IPS-20b (cell line): ENCODE measurements at regions not wholly inside any gene's neighbourhood (a gene's known extent, or its start where the extent isn't known, plus 50 kb on each side); places are given as distances from the start of the nearest gene placed in this dataset.
"Not testable (repeated sequence)": the region's sequence is repeated elsewhere in the genome, so short reads cannot be mapped to it uniquely, and the experiment has no call there.

Source experiments
- H3K27ac ChIP-seq: one replicate; pipeline ENCODE4 v1.5.1; 2013; ENCODE audit warnings: low read length
- H3K27me3 ChIP-seq: 2 replicates; pipeline ENCODE4 v1.6.1; 2013; ENCODE audit warnings: mild to moderate bottlenecking, low read length, inconsistent platforms; ENCODE audit not compliant: insufficient read depth
- H3K36me3 ChIP-seq: 2 replicates; pipeline ENCODE4 v1.6.1; 2013; ENCODE audit warnings: low read depth, mild to moderate bottlenecking, inconsistent platforms, low read length, moderate library complexity; ENCODE audit not compliant: insufficient read depth
- H3K4me1 ChIP-seq: 2 replicates; pipeline ENCODE4 v1.6.1; 2013; ENCODE audit warnings: mild to moderate bottlenecking, control low read depth, inconsistent platforms, low read length, moderate library complexity; ENCODE audit not compliant: insufficient read depth
- H3K4me3 ChIP-seq: 2 replicates; pipeline ENCODE4 v1.5.1; 2013; ENCODE audit warnings: mild to moderate bottlenecking, low read length, inconsistent platforms
- H3K9ac ChIP-seq: 2 replicates; pipeline ENCODE4 v1.6.1; 2013; ENCODE audit warnings: low read depth, mild to moderate bottlenecking, inconsistent platforms, low read length, moderate library complexity
- H3K9me3 ChIP-seq: 2 replicates; pipeline ENCODE4 v1.6.1; 2013; ENCODE audit warnings: mild to moderate bottlenecking, low read depth, low read length, inconsistent platforms; ENCODE audit not compliant: insufficient read depth

GRCh38 chr15:89015412-89016097, 72.7 kb upstream of the ABHD2 start:
- Histone ChIP-seq H3K4me1 (peaks cover 3% of the 10 kb centered on the region; the same call in 1 of the 2 replicates), H3K9ac (no peak overlapping the region), H3K4me3 (no peak overlapping the region), H3K9me3 (peaks cover 9% of the 10 kb centered on the region), H3K27ac (no peak overlapping the region), H3K36me3 (no peaks in the 10 kb centered on the region), H3K27me3 (peaks cover 22% of the 10 kb centered on the region)

- no peak overlapping the region for H3K4me3 ChIP-seq
- H3K27ac ChIP-seq, result no peak overlapping the region
- H3K27me3 ChIP-seq, result peaks cover 22% of the 10 kb centered on the region
- H3K9me3 ChIP-seq, result peaks cover 9% of the 10 kb centered on the region
- peaks cover 3% of the 10 kb centered on the region; the same call in 1 of the 2 replicates for H3K4me1 ChIP-seq
- no peak overlapping the region for H3K9ac ChIP-seq
- no peaks in the 10 kb centered on the region for H3K36me3 ChIP-seq
Observed at GRCh38 chr15:89016549-89017041, 71.7 kb upstream of the ABHD2 start.

- H3K27ac ChIP-seq, result no peak overlapping the region
- H3K4me3 ChIP-seq, result peak overlapping the region; percentile 48
Observed at GRCh38 chr15:89017370-89018066, 70.7 kb upstream of the ABHD2 start.

GRCh38 chr15:89018207-89018606, 70.0 kb upstream of the ABHD2 start:
- H3K4me1 ChIP-seq, result peaks cover 3% of the 10 kb centered on the region; the same call in 1 of the 2 replicates
- no peaks in the 10 kb centered on the region for H3K36me3 ChIP-seq
- peak overlapping the region; percentile 48; the same call in 1 of the 2 replicates for H3K4me3 ChIP-seq
- no peak overlapping the region; the same call in 1 of the 2 replicates for H3K9ac ChIP-seq
- no peak overlapping the region for H3K27ac ChIP-seq
- peaks cover 9% of the 10 kb centered on the region for H3K9me3 ChIP-seq
- H3K27me3 ChIP-seq, result peaks cover 22% of the 10 kb centered on the region

More at GRCh38 chr15:89017370-89018066, 70.7 kb upstream of the ABHD2 start:
- Histone ChIP-seq H3K36me3 (no peaks in the 10 kb centered on the region), H3K9ac (no peak overlapping the region; the same call in 1 of the 2 replicates), H3K9me3 (peaks cover 9% of the 10 kb centered on the region), H3K27me3 (peaks cover 22% of the 10 kb centered on the region), H3K4me1 (peaks cover 3% of the 10 kb centered on the region; the same call in 1 of the 2 replicates)

DNA sequence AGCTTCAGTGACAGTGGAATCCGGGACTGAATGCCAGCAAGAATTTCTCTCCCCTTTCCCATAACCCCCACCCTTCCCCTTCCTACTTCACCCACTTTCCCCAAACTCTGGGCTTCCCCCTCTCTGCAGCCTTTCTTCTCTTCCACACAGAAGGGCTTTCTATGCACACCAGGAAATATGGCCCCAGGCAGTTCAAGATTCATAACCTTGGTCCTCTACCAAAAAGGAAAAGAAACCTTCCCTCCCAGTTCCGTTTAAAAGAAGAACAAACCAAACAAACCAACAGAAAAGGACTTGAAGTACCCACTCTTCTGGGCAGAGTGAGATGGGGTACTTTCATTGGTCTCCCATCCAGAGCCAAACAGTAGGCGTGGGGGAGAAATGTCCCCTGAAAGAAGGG, 68.8 kb upstream of the ABHD2 start:
- Histone ChIP-seq H3K4me3 (no peak overlapping the region), H3K9ac (no peak overlapping the region), H3K27me3 (peaks cover 22% of the 10 kb centered on the region), H3K9me3 (peaks cover 6% of the 10 kb centered on the region), H3K4me1 (peaks cover 3% of the 10 kb centered on the region; the same call in 1 of the 2 replicates), H3K27ac (no peak overlapping the region), H3K36me3 (no peaks in the 10 kb centered on the region)

- Histone ChIP-seq H3K27me3 (peaks cover 21% of the 10 kb centered on the region), H3K36me3 (no peaks in the 10 kb centered on the region), H3K9me3 (no peaks in the 10 kb centered on the region), H3K9ac (no peak overlapping the region), H3K4me1 (peaks cover 3% of the 10 kb centered on the region; the same call in 1 of the 2 replicates), H3K27ac (no peak overlapping the region), H3K4me3 (no peak overlapping the region)
Observed at GRCh38 chr15:89021224-89021623, 67.0 kb upstream of the ABHD2 start.

GRCh38 chr15:89021886-89022285, 66.4 kb upstream of the ABHD2 start:
- not testable (repeated sequence) for H3K36me3 ChIP-seq, H3K9me3 ChIP-seq, H3K4me1 ChIP-seq, H3K27ac ChIP-seq, H3K4me3 ChIP-seq, H3K9ac ChIP-seq
- H3K27me3 ChIP-seq, result peaks cover 14% of the 10 kb centered on the region

GRCh38 chr15:89023311-89023961, 64.8 kb upstream of the ABHD2 start:
- no peaks in the 10 kb centered on the region for H3K9me3 ChIP-seq
- H3K27ac ChIP-seq, result no peak overlapping the region
- H3K4me3 ChIP-seq, result no peak overlapping the region
- H3K27me3 ChIP-seq, result peaks cover 1% of the 10 kb centered on the region; the same call in 1 of the 2 replicates
- H3K9ac ChIP-seq, result no peak overlapping the region
- no peaks in the 10 kb centered on the region for H3K36me3 ChIP-seq
- no peaks in the 10 kb centered on the region for H3K4me1 ChIP-seq

DNA sequence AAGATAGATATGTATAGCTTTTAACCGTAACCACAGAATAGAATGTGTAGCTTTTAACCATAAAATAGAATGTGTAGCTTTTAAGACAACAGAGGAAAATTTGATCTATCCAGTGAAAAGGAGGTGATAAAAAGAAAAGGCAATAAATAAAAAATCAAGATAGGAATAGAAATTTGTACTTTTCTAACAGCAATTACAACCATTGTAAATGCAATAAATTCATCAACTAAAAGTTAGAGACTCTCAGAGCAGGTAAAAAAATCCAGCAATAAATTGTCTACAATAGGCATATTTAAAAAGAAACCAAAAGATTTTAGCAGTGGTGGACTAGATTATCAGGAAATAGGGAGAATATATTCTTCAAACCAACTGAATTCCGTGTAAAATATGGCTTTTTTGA, 63.8 kb upstream of the ABHD2 start:
- no peaks in the 10 kb centered on the region for H3K4me1 ChIP-seq
- no peaks in the 10 kb centered on the region for H3K9me3 ChIP-seq
- no peaks in the 10 kb centered on the region for H3K36me3 ChIP-seq
- no peak overlapping the region for H3K27ac ChIP-seq
- no peak overlapping the region for H3K9ac ChIP-seq
- no peak overlapping the region for H3K4me3 ChIP-seq
- no peaks in the 10 kb centered on the region for H3K27me3 ChIP-seq

GRCh38 chr15:89026167-89026566, 62.1 kb upstream of the ABHD2 start:
- Histone ChIP-seq H3K36me3 (no peaks in the 10 kb centered on the region), H3K27ac (no peak overlapping the region), H3K9me3 (no peaks in the 10 kb centered on the region), H3K4me1 (no peaks in the 10 kb centered on the region), H3K4me3 (no peak overlapping the region), H3K9ac (no peak overlapping the region), H3K27me3 (no peaks in the 10 kb centered on the region)

GRCh38 chr15:89028036-89028435, 60.2 kb upstream of the ABHD2 start:
- no peaks in the 10 kb centered on the region for H3K27me3 ChIP-seq
- H3K4me1 ChIP-seq, result no peaks in the 10 kb centered on the region
- H3K9me3 ChIP-seq, result no peaks in the 10 kb centered on the region
- H3K9ac ChIP-seq, result no peak overlapping the region
- H3K36me3 ChIP-seq, result no peaks in the 10 kb centered on the region
- no peak overlapping the region for H3K4me3 ChIP-seq
- no peak overlapping the region for H3K27ac ChIP-seq
